Choroid plexus epithelial cell (primary cell): ENCODE measurements at regions not wholly inside any gene's neighbourhood (a gene's known extent, or its start where the extent isn't known, plus 50 kb on each side); places are given as distances from the start of the nearest gene placed in this dataset.

Experiments
- DNase-seq: peaks from one replicate; pipeline ENCODE4 v3.0.0-alpha.2; 2010; ENCODE audit warnings: low read depth
- H3K4me3 ChIP-seq: 2 replicates; pipeline ENCODE4 v1.5.1; 2011; ENCODE audit warnings: low read depth, mild to moderate bottlenecking, control low read depth, low read length, moderate library complexity
- TF ChIP-seq, protein P1 (sequence below): conservative IDR thresholded peaks from 2 replicates; pipeline ENCODE4 v1.5.1; 2011; ENCODE audit warnings: low read depth, mild to moderate bottlenecking, control low read depth, inconsistent platforms, low read length, moderate library complexity

DNA sequence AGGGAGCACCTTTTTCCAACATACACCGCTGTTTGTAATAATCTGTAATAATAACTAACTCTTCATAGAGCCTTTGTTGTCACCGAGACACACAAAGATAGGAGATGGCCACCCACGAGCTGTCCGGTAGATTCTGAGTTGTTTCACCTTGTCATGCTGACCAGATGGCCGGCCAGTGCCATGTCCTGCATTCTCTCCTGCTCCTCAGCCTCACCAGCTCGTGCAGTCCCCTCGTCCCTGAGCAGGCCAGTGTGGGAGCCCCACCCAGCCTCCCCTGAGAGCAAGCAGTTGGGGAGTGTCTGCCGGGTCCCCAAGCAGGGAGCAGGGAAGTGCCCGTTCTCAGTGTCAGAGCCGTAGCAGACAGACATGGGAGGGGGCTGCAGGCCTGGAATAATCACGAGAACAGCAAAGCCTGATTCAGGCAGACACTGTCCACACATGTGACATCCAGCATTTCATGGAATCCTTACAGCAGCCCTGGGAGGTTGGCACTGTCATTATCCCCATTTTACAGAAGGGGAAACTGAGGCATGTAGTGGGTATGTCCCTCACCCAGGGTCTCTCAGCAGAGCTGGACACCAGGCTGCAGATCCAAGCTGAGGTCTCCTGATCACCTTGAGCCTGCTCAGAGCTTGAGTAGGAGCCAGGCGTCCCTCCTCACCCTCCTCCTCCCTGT, 178.5 kb upstream of the CIBAR2 start:
- TF ChIP-seq, protein P1, sequence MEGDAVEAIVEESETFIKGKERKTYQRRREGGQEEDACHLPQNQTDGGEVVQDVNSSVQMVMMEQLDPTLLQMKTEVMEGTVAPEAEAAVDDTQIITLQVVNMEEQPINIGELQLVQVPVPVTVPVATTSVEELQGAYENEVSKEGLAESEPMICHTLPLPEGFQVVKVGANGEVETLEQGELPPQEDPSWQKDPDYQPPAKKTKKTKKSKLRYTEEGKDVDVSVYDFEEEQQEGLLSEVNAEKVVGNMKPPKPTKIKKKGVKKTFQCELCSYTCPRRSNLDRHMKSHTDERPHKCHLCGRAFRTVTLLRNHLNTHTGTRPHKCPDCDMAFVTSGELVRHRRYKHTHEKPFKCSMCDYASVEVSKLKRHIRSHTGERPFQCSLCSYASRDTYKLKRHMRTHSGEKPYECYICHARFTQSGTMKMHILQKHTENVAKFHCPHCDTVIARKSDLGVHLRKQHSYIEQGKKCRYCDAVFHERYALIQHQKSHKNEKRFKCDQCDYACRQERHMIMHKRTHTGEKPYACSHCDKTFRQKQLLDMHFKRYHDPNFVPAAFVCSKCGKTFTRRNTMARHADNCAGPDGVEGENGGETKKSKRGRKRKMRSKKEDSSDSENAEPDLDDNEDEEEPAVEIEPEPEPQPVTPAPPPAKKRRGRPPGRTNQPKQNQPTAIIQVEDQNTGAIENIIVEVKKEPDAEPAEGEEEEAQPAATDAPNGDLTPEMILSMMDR = no peak
- no peak for DNase-seq
- no peak overlapping the region for H3K4me3 ChIP-seq

DNA sequence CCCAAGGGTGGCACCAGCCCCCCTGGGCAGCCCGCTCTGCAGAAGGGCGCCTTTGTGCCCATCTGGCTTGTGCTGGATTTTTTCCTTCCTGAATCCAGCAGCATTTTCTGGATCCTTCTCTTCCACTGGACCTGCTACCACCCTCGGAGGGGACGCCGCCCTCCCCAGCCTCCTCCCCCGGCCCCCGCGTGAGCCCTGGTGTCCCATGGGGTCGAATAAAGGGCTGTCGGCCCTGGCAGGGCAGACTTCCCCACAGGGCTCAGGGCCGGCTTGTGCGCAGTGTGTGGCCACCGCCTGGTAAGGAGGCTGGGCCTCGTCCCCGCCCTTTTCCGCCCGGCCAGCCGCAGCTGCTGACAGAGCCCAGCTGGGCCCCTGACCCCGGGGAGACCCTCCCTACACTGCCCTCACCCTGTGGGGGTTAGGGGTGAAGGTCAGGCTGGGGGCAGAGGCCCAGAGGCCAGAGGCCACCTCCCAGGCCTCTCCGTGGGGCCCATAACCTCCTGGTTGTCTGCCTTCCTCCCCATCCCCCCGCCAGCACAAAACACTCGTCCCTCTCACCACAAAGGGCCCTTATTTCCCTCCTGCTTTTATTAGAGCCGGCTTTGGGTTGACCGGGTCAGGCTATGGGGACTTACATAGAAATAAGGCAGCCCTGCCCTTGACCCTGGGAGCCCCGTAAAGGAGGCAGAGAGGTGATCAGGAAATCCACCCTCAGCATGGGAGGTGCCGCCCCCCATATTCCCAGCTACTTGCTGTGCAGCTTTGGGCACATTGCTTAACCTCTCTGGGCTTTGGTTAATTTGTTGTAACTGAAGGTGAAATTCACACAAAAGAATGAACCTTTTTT, 179.3 kb upstream of the CIBAR2 start:
- H3K4me3 ChIP-seq = no peak overlapping the region
- TF ChIP-seq, protein P1 = no peak
- DNase-seq = no peak

DNA sequence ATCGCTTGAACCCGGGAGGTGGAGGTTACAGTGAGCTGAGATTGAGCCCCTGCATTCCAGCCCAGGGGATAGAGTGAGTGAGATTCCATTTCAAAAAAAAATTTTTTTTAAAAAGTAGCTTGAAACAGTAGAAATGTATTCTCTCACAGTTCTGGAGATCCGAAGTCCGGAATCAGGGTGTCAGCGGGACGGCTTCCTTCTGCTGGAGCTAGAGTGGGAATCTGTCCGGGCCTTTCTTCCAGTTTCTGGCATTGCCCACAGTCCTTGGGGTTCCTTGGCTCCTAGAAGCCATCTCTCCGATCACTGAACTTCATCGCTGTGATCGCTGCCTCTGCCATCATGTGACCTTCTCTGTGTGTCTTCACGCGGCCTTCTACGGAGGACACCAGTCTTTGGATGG, 181.2 kb upstream of the CIBAR2 start:
- no peak for DNase-seq
- TF ChIP-seq, protein P1 = no peak
- no peak overlapping the region for H3K4me3 ChIP-seq

- no peak overlapping the region for H3K4me3 ChIP-seq
- DNase-seq = no peak
- TF ChIP-seq, protein P1 = no peak
Observed at GRCh38 chr16:85293904-85294642, 181.8 kb upstream of the CIBAR2 start.

DNA sequence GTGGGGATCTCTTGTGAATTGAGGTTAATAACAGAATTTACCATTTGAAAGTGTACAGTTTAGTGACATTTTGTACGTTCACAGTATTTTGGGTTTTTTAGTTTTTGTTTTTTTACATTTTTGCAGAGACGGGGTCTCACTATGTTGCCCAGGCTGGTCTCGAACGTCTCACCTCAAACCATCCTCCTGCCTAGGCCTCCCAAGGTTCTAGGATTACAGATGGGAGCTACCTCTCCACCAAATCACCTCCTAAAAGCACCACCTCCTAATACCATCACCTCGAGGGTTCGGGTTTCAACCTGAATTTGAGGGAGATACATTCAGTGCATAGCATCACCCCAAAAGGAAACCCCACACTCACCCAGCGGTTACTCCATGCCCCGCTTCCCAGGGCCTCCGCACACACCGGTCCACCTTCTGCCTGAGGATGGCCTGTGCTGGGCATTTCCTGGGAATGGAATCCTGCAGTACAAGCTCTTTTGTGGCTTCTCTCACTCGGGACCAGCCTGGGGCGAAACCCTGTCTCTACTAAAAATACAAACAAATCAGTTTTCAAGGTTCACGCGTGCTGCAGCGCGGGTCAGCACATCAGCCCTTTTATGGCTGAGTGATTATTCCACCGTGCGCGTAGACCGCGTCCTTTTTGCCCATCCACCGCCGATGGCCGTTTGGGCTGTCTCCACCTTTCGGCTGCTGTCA, 182.7 kb upstream of the CIBAR2 start:
- no peak overlapping the region for H3K4me3 ChIP-seq
- DNase-seq = no peak
- TF ChIP-seq, protein P1 = no peak

DNA sequence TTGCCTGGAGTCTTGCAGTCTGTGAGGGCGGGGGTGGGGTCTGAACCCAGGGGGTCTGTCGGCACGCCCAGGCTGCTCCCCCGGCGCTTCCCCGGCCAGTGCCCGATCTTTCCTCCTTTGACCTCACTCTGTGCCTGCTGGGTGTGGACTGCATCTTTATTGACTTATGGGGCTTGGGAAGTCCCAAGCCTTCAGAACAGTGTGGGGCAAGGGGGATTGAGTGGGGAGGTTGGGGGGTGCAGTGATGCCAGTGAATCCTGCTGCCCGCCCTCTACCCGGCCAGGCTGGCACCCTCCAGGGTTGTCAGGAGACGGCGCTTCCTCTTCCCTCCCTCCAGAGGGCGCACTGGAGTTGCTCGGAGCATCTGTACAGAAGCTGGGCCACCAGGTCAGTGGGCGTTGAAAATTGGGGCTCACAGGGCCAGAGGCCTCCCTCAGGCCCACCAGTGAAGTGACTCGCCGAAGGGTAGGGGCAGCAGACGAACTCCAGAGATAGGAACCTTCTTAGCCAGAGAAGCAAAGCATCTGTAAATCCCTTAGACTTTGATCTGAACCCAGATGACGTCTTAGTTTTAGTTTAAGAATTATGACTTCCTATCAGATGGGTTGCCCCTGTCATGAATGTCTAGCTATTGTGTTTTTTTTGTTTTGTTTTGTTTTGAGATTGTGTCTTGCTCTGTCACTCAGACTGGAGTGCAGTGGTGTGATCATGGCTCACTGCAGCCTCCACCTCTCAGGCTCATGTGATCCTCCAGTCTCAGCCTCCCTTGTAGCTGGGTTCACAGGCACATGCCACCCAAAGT, 184.8 kb upstream of the CIBAR2 start:
- DNase-seq = no peak
- no peak overlapping the region for H3K4me3 ChIP-seq
- TF ChIP-seq, protein P1 = peak; percentile 82
